H1 (cell line): ENCODE measurements at regions not wholly inside any gene's neighbourhood (a gene's known extent, or its start where the extent isn't known, plus 50 kb on each side); places are given as distances from the start of the nearest gene placed in this dataset.

Source experiments
- POLR2A ChIP-seq, 2 experiments: IDR thresholded peaks; 1 replicate in 1 of 2; 2 replicates in 1 of 2; pipeline ENCODE4 v1.6.1; 2011; ENCODE audit warnings: low read depth in 2 of 2, low read length in 2 of 2, mild to moderate bottlenecking in 2 of 2; ENCODE audit errors: control extremely low read depth in 1 of 2
- SAP30 ChIP-seq: fragments of 300-600 bp; sonication (generic); IDR thresholded peaks from 2 replicates; pipeline ENCODE4 v1.7.1; 2012; ENCODE audit warnings: low read length, moderate library complexity, mild to moderate bottlenecking, inconsistent platforms; ENCODE audit not compliant: insufficient read depth, insufficient replicate concordance
- SP1 ChIP-seq: IDR thresholded peaks from 2 replicates; pipeline ENCODE4 v1.6.1; 2011; ENCODE audit warnings: low read depth, low read length
- TF ChIP-seq, protein P1 (sequence below): IDR thresholded peaks from 2 replicates; pipeline ENCODE4 v1.6.1; 2012; ENCODE audit warnings: low read length, inconsistent platforms
- TF ChIP-seq, protein P2 (sequence below), 3 experiments: IDR thresholded peaks; 1 replicate in 2 of 3; 2 replicates in 1 of 3; pipeline versions ENCODE4 v1.5.1 to v1.6.1; 2011; ENCODE audit warnings: low read length in 3 of 3, mild to moderate bottlenecking in 3 of 3, inconsistent platforms in 2 of 3, low read depth in 1 of 3, moderate library complexity in 1 of 3; ENCODE audit not compliant: insufficient read depth in 1 of 3; ENCODE audit errors: control extremely low read depth in 1 of 3

DNA sequence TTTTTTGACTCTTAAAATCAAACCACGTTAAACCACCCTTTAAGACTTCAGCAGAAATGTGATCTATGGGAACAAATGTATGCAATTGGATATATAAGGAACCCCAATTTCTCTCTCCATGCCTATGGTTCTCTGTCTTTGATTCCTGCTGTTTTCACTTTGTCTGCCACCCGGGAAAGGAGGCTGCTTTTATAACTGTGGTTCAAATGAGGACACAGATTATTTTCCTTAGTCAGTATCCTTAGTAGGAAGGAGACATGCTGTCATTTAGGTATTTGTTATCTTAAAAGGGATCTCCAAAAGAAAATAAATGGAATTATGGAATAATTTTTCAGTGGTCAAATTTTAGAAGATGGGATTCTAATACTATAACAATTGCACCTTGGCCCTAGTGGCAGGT lies 176.1 kb upstream of the NREP start:
- TF ChIP-seq, protein P1, sequence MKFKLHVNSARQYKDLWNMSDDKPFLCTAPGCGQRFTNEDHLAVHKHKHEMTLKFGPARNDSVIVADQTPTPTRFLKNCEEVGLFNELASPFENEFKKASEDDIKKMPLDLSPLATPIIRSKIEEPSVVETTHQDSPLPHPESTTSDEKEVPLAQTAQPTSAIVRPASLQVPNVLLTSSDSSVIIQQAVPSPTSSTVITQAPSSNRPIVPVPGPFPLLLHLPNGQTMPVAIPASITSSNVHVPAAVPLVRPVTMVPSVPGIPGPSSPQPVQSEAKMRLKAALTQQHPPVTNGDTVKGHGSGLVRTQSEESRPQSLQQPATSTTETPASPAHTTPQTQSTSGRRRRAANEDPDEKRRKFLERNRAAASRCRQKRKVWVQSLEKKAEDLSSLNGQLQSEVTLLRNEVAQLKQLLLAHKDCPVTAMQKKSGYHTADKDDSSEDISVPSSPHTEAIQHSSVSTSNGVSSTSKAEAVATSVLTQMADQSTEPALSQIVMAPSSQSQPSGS = no peak
- TF ChIP-seq, protein P2, sequence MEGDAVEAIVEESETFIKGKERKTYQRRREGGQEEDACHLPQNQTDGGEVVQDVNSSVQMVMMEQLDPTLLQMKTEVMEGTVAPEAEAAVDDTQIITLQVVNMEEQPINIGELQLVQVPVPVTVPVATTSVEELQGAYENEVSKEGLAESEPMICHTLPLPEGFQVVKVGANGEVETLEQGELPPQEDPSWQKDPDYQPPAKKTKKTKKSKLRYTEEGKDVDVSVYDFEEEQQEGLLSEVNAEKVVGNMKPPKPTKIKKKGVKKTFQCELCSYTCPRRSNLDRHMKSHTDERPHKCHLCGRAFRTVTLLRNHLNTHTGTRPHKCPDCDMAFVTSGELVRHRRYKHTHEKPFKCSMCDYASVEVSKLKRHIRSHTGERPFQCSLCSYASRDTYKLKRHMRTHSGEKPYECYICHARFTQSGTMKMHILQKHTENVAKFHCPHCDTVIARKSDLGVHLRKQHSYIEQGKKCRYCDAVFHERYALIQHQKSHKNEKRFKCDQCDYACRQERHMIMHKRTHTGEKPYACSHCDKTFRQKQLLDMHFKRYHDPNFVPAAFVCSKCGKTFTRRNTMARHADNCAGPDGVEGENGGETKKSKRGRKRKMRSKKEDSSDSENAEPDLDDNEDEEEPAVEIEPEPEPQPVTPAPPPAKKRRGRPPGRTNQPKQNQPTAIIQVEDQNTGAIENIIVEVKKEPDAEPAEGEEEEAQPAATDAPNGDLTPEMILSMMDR (IDR thresholded peaks at IDR 0.05; ENCODE audit: control extremely low read depth in 1 of 3, insufficient read depth in 1 of 3, low read depth in 1 of 3, low read length in 3 of 3) = no peak
- TF ChIP-seq SP1 = no peak
- no peak for TF ChIP-seq POLR2A (IDR thresholded peaks at IDR 0.05; ENCODE audit: control extremely low read depth in 1 of 2, low read depth in 2 of 2, low read length in 2 of 2)
- TF ChIP-seq SAP30 = no peak
